GM18907 (cell line): ENCODE measurements at regions not wholly inside any gene's neighbourhood (a gene's known extent, or its start where the extent isn't known, plus 50 kb on each side); places are given as distances from the start of the nearest gene placed in this dataset.

Experiments used
- ATAC-seq: cut with Tn5 transposase; IDR thresholded peaks from one replicate; pipeline ENCODE4 v1.9.1; 2021; ENCODE audit warnings: mild to moderate bottlenecking, moderate library complexity; ENCODE audit not compliant: unreplicated experiment

- no peak for ATAC-seq
Measured at GRCh38 chr6:138550346-138550767, 51.1 kb upstream of the NHSL1 start.

GRCh38 chr6:138554146-138554545 lies 54.9 kb upstream of the NHSL1 start:
- no peak for ATAC-seq

- no peak for ATAC-seq
Measured at GRCh38 chr6:138555421-138555988, 56.2 kb upstream of the NHSL1 start.

- no peak for ATAC-seq
Measured at GRCh38 chr6:138557147-138557546, 57.9 kb upstream of the NHSL1 start.

- no peak for ATAC-seq
Measured at GRCh38 chr6:138559143-138559542, 59.8 kb upstream of the NHSL1 start.

DNA sequence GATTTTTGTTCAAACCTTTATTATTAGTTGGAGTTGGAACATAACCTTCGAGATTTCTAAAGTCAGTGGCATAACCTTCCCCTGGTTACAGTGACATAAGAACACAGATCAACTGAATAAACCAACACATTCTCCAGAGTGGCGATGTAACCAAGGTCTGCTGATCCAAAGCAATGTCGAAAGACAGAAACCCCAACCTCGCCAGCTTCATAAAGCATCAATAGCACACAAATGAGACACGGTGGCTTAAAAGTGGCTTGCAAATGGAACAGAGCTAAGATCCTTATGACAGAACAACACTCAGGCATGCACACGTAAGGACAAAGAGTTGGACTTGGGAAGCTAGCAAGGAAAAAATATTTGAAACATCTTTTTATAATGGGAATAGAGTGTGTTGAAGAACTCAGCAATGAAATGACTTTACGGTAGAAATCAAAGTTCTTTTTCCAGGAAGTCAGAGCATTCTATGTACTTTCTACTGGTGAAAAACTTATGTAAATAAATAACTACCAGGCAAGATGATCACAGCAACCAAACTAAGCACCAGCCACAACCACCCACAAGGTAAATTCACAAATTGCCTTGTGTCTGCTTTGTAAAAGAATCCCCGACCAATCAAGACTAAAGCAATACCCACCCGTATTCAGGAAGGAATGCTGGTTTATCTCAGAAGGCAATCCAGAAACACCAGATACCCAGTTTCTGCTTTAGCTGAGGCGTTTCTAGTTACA lies 61.0 kb upstream of the NHSL1 start:
- no peak for ATAC-seq

DNA sequence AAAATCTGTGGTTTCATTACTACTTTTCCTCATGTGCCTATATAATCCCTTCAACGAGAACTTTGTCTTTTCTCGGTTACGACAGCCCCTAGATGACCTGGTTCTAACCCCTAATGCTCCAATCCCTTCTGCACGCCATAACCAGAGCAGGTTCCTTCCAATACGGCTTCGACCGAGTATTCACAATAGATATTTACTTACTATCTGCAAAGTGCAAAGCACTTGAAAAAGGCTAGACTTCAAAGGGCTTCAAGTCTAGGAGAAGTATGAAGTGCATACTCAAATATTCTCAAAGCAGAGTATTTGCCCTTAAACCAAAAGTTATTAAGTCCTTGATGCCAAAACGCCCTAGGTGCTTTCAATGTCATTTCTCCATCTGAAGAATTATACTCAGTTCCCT lies 63.4 kb upstream of the NHSL1 start:
- ATAC-seq = no peak

- ATAC-seq = no peak
Measured at GRCh38 chr6:138563231-138563630, 63.9 kb upstream of the NHSL1 start.

DNA sequence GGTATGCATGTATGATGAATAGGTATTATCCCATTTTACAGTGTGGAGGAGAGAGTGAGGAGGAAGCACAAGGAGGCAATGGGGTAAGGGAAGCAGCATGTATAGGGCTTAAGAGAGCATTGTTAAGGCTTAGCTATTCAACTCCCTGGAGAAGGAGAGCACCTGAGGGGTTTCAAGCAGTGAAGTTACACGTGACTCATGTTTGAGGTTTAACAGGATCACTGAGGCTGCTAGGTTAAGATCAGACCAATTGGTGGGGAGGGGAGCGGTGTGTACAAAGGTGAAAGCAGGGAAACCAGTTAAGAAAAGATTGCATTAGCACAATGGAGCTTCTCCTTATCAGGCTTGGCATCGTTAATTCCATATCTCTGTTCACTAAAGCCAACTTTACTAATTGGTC lies 64.4 kb upstream of the NHSL1 start:
- no peak for ATAC-seq

DNA sequence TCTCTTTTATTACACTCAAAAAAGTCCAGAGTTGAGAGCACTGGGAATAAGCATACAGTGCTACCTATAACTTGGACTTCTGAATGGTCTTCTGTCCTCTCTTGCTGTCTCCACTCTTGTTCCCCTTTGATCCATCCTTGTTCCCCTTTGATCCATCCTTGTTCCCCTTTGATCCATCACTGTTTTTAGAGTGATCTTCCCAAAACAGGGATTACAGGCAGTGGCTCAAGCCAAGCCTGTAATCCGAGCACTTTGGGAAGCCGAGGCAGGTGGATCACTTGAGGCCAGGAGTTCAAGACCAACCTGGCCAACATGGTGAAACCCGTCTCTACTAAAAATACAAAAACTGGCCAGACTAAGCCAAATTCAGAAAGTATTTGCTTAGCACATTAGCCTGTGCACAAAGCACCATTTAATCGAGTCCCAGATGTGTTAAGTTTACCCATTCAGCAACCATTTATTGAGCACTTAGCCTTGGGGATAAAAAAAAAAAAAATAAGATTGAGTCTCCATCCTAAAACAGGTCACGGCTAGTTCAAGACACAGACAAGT lies 65.0 kb upstream of the NHSL1 start:
- no peak for ATAC-seq

DNA sequence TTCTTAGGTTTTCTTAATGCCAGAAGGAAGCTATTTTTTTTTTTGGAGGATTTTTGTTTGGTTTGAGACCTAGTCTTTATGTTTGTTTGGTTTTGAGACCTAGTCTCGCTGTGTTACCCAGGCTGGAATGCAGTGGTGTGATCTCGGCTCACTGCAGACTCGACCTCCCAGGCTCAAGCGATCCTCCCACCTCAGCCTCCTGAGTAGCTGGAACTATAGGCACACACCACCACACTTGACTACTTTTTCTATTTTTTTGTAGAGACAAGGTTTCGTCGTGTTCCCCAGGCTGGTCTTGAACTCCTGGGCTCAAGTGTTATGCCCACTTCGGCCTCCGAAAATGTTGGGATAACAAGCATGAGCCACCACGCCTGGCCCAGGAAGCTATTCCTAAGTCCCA lies 67.8 kb upstream of the NHSL1 start:
- ATAC-seq = no peak

DNA sequence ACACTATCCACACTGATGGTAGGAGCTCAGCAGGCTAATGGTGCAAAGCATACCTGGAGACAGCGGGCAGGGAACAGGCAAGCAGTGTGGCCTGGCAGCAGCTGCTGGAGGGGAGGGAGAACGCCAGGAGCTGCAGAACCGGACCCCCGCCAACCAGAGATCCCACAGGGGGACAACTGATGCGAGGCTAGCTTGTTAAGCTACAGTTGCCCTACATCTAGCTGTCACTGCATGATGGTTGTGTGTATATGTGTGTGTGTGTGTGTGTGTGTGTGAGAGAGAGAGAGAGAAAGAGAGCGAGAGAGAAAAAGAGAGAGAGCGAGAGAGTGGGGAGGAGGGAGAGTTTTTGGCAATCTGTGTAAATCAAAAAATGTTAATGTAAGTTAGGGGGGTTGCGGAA lies 69.7 kb upstream of the NHSL1 start:
- no peak for ATAC-seq

- no peak for ATAC-seq
Measured at GRCh38 chr6:138569554-138569953, 70.3 kb upstream of the NHSL1 start.

DNA sequence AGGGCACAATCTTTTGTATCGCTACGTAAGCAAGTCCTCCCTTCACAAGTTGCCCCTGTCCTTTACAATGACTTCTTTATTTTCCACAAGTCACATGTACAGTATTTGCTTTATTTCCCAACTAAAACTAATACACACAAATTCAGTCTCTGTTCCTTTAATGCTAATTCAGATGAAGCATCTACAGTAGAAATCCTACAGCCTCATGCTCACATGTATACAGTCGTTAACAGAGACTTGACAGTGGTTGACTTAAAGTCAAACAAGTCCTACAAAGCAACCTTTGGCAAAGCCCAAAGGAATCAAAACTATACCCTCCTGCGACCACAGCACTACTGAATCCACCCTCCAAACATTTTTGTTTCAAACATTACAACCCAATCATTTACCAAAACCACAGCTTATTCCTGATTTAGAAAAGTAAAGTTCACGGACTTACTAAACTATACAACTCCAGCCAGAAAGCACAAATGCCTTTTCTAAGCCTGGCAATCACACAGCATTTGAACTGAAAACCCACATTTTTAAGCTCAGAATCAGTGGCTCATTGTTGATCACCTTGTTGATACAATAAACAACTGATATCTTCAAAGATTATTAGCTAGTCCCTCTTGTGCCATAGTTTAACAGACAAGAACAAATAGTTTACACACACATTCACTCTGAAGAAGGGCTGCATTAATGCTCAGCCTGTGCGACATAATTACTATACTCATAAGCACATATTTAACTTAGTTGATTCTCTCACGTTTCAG lies 70.9 kb upstream of the NHSL1 start:
- ATAC-seq = no peak

DNA sequence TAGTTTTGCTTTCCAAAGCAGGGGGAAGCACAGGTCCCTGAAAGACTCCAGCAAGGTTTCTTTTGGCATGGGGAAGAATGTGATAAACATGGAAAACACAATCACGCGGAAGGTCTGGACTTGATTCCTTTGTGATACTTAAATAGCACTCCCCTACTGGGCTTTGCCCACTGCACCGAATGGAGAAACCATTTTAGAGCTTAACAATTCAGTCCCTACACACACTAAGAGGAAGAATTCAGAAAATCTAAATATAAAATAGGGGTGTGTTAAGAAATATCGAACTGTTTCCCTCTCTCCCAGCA lies 71.4 kb upstream of the NHSL1 start:
- ATAC-seq = no peak

GRCh38 chr6:138571181-138571580 lies 71.9 kb upstream of the NHSL1 start:
- no peak for ATAC-seq

DNA sequence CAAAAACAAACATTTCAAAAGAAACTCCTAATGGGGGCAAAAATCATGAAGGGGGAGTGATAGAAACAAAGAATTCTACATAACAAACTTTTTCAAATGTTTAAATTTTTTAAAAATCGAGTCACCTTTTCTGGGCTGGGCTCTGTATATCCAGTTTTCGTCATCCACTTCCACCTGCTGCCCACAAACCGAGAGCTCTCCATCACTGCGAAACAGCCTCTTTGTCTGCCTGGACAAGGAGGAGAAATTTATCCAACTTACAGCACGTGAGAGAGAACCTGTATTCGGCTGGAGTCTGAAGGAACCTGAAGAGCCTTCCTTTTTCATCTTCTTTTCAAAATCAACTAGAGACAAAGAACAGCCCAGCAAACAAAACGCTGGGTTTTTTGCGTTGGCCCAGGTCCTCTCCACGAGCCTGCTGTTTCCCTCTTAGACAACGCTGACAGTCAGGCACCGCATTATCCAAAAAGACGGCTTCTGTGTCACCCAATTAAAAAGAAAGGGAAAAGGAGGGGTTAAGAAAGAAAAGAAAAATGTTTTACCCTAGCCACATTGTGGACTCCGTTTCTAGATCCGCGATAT lies 72.4 kb upstream of the NHSL1 start:
- ATAC-seq = no peak

- ATAC-seq = no peak
Measured at GRCh38 chr6:138572167-138572875, 73.0 kb upstream of the NHSL1 start.

DNA sequence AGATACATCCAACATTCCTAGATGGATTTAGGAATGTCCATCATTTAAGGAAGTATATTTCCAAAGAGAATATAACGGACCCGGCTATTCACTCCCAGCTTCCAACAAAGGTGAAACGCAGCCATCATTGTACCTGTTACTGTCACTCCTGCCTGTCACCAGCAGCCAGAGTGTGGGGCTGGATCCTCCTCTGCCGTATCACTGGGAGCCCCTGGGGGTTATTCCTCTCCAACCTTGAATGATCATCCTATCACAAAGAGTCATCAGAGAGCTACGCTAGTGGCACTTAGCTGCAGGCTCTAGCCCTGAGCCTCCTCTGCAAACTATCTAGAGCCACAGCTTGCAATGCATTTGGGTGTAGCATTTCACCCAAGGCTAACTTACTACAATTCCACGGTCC lies 73.6 kb upstream of the NHSL1 start:
- no peak for ATAC-seq

- no peak for ATAC-seq
Measured at GRCh38 chr6:138575257-138575656, 76.0 kb upstream of the NHSL1 start.

DNA sequence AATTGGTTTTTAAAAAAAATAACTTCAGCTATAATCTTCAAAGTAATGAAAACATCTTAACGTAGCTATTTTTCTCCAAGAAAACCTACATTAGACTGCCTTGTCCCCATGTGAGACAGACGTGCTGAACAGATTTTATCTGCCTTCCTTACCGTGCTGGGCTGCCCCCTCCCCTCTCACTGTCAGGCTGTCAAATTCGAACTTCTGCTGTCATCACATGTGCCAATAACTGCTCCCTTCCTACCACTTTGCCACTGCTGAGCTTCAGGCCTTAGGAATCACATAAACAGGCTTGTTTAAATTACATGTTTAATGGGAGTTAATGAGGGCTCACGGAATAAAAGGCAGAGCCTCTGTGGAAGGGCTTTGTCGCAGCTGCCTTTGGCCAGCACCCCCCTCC lies 77.0 kb upstream of the NHSL1 start:
- no peak for ATAC-seq
